HG03103 (cell line): ENCODE measurements at regions not wholly inside any gene's neighbourhood (a gene's known extent, or its start where the extent isn't known, plus 50 kb on each side); places are given as distances from the start of the nearest gene placed in this dataset.

Experiments used
- ATAC-seq: cut with Tn5 transposase; IDR thresholded peaks from one replicate; pipeline ENCODE4 v1.9.1; 2021; ENCODE audit warnings: low read depth; ENCODE audit not compliant: unreplicated experiment

DNA sequence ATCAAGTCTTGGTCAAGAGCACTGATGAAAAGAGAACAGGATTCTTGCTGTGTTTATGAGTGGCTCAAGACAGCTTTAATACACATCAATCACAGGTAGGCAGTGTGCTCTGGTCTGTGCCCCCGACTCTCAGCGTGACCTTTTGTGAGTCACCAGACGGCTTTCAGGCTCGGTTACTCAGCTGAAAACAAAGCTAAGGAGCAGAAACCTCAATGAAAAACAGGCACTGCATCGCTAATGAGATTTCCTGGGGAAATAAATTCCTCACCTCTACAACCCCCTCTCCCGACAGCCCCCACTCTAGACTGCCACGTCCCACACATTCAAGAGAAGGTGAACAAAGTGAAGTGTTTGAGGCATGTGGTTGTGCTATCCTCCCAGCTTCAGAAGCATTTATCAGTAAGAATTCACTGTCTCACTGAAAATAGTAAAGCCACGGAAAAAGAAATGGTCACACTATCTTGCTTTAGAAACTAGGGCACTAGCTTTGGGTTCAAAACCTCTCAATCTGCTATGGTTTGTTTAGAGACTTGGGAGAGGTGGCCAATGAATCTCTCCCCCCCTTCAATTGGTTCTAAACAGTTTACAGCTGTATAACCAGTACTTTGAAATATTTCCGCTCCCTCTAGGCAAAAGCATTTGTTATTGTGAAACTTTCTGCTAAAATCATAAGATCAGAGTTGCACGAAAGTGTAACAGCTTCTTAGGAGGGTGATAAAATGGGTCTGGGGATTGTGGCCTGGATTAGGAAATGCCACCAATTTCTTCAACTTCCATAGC lies 199.5 kb upstream of the PMFBP1 start:
- ATAC-seq, result no peak

DNA sequence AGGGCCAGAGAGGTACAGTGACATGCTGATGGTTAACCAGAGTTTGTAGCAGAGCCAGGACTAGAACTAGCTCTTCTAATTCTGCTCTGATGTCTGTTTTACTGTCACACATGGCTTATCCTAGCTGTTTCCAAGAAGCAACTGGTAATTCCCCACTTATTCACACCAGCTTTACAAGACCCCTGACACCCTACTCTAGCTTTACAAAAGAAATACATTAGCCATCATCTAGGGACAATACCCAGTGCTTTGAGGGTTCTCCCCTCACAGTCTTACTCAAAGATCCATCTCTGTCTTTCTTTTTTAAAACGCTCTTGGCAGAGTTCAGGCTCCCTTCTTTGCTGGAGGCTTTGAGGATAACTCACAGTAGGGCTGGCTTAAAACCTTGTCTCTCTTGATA lies 197.3 kb upstream of the PMFBP1 start:
- ATAC-seq, result no peak

DNA sequence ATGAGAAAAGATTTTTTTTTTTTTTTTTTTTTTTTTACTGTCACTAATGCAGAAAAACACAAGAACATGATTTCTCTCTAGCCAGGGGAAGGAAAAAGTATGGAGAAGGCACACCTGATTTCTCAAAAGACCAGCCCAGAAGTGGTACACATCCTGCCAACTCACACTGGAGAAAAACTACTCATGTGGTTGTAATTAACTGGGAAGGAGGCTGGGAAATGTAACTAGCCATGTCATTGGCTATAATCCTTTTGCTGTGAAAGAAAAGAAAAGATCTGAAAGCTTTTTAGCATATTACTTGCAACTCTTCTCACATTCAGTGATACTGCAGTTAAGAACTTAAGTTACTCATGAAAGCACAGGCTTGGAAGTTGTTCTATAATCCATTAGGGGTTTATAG lies 195.9 kb upstream of the PMFBP1 start:
- no peak for ATAC-seq

DNA sequence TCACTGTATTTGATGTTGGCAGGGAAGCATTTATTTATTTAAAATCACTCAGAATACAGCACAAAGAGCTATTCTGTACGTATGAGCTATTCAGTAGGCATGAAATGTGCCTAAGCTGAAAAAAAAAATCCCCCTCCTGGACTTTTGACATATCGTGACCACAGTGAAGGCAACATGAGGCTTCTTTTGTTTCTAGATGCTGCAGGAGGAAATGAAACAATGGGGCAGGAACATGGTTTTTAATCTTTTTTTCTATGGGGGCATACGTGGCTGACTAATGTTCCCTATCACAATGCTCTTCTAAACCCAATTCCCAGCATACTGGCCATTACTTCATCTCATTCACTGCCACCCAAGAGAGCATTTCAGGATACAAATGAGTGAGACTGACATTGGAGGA lies 191.0 kb upstream of the PMFBP1 start:
- ATAC-seq, result no peak

DNA sequence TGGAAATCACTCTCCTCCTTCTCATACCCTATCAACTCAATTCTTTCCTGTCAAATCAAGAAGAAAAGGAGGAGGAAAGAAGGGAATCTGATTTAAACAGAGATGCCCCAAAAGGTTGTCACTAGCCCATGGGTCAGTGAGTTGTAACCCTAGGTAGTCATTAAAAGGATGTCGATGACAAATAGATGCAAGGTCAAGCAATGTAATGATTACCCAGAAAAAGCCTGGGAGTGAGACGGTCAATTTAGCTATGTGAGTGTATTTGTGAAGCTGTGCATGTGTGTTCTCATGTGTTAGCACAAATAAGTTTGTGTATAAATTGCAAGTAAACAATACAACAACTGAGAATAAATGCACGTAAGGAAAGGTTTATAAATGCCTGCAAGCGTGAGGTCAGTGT lies 190.5 kb upstream of the PMFBP1 start:
- ATAC-seq, result no peak

DNA sequence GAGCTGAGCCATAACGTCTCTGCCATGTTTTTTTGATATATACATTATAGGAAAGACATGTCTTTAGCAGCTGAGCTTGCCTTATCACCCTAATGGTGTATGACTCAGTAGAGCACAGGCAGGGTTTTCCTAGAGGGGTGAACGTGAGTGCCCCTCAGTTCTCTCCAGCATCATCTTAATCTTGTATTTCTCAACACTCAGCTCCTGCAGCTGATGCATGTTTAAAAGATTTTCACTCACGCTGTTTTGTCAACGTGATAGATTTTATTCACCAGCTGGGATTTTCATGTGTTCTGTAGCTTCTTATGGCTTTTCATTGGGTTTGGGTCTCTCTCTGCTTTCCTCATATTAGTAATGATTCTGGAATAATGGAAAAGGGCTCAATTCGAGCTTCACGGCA lies 186.0 kb upstream of the PMFBP1 start:
- no peak for ATAC-seq

DNA sequence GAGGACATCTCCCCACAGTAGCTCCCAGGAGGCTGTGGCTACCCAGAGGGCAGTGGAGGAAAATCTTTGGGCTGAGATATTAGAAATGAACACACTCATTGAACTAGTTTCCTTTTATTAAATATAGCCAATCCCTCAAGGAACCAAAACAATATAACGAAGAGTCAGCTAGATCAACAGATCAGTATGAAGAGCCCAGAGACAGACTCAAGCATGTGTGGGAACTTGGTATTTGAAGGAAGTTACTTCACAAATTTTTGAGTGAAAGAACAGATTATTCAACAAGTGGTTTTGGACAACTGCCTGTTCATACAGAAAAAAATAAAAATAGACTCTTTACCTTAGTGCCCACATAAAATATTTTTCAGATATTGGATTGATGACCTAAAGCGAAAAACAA lies 183.6 kb upstream of the PMFBP1 start:
- ATAC-seq, result no peak

DNA sequence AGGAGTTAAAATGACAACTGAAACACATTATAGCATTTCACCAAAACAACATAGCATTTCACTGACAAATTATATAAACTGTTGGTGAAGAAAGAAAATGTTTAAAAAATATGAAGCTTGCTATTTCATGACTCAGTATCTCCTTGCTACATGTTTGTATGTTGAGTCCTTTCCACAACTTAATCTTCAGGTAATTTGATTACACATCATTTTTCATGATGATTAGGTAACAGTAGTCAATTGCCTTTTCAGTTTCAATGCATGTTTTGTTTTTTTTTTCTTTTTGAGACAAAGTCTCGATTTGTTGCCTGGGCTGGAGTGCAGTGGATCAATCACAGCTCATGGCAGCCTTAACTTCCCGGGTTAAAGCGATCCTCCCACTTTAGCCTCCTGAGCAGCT lies 177.8 kb upstream of the PMFBP1 start:
- ATAC-seq, result no peak

DNA sequence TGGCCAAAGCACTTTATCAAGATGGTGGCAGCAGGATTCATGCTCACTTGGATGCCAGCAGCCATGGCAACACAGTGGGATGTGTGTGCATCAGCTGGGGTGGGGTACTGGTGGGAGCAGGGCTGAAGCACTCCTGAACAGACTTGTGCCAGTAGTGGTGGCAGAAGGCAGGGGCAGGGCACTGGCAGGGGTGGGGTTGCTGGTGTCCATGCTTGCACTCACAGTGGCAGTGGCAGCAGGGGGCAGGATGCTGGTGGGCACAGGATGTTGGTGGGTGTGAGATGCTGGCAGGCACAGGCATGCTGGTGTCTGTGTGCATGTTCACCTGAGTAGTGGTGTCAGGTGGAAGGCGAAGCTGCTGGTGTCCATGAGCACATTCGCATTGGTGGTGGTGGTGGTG lies 161.0 kb upstream of the PMFBP1 start:
- ATAC-seq, result no peak

DNA sequence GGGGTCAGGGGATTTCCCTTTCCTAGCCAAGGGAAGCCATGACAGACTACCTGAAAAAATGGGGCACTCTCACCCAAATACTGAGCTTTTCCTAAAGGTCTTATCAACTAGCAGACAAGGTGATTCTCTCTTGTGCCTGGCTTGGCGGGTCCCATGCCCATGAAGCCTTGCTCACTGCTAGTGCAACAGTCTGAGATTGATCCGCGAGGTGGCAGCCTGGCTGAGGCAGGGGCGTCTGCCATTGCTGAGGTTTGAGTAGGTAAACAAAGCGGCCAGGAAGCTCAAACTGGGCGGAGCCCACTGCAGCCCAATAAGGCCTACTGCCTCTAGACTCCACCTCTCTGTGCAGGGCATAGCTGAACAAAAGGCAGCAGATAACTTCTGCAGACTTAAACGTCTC lies 152.6 kb upstream of the PMFBP1 start:
- ATAC-seq, result no peak

DNA sequence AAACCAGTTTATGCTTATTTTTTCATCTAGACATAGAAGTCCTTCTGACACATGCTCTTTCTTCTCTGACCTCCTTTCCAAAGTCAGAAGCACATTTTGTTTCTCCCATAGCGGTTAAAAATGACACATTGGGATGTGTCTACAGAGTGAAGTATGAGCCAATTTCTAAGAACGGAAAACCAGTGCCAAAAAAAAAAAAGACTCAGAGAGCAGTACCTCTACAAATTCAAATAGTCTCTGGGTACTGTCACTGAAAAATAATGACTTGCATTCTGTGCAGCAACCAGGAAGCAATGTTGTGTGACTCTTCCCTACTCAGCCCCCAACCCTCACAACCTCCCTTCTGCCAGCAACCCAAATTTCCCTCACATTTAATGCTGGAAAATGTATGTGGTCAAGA lies 145.5 kb upstream of the PMFBP1 start:
- no peak for ATAC-seq

DNA sequence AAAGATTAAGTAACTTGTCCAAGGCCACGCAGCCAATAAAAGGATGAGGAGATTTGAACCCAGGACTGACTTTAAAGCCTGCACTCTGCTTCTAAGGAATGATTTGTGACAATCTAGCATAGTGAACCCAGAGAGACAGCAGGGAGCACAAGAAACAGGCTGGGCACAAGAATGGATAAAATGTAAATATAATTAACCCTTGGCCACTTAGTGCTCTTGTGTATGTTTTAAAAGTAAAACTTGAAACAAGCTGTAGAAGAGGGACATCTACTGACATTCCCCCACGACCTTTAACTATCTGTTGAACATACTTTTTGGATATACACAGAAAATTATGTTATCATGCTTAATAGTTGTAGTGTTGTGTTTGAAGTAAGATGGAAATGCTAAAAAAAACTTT lies 141.9 kb upstream of the PMFBP1 start:
- no peak for ATAC-seq

DNA sequence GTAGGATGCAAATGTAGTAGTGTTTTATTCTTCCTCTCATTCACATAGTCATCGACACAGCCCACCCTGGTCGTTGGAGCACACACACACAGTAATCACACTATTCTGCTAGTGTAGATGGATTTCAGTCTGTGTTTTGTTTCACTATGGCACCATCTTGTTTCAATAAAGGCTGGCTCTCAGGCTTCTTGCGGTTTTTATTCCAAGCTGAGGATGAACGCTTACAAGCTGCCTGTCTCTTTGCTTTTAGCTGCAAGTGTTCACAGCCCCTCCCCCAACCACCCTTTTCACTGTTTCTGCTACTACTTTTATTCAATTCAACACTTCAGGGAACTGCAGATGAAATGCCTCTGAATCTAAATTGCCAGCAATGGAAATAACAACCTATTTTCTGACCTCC lies 140.9 kb upstream of the PMFBP1 start:
- ATAC-seq, result no peak

DNA sequence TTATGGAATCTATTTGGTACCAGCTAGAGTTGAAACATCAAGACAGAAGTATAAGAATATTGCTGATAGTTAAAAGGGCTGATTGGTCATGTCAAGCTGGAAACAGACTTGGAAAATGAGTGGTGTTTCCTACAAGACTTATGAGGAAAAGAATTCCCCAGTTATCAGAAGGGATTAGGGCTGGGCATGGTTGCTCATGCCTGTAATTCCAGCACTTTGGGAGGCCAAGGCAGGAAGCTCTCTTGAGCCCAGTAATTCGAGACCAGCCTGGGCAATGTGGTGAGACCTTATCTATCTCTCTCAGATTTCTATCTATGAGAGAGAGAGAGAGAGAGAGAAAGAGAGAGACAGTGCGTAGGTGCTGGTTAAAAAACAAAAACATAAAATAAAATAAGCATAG lies 139.5 kb upstream of the PMFBP1 start:
- ATAC-seq, result no peak

DNA sequence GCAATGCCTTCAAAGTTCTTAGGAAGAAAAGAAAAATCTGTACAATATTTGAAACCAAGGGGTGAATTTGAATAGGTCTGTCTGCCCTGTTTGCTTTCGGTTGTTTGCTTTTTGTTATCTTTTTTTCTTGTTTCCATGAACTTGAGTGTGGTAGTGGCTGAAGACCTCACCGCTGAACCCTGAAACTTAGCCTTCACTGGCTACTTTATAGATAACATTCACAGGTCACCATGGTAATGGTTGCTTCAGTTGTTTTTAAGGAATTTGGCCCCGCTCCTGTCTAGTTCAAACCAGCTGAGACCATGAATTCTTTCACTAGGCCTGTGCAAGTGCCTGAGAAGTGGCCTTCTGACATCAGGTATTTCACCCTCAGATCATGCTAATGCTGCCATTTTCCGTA lies 137.0 kb upstream of the PMFBP1 start:
- ATAC-seq, result no peak

DNA sequence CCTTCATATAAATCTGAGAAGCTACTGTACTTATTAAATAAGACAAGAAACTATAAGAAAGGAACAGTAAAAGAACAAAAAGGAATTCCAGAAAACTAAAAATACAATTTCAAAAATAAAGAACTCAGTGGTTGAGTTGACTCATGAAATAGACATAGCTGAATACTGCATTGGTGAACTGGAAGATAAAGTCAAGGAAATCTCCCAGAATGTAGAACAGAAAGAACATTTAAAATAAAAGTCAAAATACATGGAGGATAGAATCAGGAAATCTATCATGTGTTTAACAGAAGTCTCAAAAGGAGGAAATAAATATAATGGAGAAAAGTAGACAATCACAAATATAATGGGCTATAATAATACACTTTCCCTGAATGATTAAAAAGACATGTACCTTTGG lies 136.4 kb upstream of the PMFBP1 start:
- no peak for ATAC-seq

DNA sequence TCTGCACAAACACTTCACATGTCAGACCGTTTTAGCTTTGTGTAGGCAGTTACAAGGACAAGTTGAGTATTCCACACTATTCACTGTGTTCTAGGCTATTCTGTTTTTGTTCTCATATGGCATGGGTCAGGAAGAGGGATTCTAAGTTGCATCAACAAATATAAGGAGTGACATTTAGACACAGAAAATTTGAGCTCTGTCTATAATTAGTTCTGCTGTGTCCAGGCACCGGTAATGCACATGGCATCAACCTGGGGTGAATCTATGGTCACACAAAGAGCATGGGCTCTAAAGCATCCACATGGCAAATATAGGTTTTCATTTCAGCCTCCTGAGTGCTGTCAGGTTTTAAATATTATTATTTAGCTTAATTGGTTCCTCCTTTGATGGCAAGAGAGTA lies 130.4 kb upstream of the PMFBP1 start:
- ATAC-seq, result no peak

DNA sequence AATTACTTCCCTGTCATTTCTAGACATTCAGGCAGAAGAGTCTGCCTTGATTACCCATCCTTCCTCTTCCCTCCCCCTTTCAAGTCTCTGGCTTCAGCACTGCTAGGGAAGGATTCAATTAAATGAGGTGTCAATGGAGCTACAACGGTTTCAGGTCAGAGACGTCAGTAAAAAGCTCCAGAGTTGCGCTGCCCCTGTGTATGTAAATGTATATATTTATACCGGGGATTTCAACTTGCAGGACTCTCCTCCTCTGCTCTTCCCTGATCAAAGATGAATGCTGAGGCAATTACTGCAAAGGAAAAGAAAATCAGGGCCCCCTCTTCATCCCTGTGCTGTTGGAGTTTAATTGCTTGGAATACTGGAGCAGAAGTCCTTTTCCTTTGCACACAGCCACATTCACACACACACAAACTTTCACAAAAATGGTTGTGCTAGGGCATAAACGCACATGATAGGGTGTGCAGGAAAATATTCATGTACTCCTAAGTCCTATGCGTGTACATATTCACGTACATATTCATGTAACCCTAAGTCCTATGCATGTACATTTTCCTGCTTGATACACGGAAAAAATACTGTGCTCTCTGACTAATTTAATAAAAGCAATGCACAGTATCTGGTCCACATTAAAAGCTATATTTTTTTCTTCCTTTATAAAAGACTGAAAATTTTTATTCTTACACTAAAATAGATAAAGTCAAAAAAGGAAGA lies 129.7 kb upstream of the PMFBP1 start:
- ATAC-seq, result no peak

DNA sequence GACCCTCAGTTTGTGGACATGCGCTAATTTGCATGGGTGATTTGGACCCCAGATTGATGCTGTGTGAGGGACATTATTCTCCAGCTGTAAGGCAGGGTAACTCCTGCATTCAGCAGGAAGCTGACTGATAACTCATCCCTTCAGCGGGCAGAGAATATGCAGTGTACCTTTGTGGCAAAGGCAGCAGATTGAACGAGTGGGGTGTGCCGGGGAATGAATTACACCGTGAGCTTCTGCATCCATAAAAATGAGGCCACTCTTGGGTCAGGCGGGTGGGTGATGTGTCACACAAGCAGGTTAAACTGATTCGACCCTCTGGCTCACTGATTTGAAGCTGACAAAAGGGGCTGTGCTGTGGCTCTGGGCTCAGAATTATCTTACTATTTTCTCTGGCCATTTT lies 128.9 kb upstream of the PMFBP1 start:
- ATAC-seq, result no peak

DNA sequence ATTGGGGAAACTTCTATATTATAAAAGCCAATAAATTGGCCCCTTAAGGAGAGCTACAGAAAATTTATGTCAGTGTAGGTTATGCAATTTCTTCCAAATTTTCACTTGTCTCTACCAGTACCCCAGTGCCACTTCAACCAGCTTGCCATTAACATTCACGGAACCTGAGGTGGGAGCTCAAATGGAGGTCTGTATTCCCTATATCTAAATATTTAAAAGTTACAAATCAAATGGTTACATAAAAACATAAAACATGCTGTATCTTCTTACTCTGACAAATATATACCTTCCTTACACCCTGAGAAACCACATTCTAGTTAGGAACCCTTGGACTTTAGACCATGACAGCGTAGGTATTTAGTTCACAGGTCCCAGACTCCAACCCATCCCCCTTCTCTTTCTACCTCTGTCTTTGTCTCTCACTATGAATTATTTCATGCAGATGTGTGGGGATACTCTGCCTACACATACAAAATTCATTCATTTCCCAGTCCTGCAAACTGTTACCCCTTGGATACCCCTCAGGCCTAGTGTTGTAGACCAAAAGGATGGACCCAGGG lies 127.8 kb upstream of the PMFBP1 start:
- ATAC-seq, result no peak

DNA sequence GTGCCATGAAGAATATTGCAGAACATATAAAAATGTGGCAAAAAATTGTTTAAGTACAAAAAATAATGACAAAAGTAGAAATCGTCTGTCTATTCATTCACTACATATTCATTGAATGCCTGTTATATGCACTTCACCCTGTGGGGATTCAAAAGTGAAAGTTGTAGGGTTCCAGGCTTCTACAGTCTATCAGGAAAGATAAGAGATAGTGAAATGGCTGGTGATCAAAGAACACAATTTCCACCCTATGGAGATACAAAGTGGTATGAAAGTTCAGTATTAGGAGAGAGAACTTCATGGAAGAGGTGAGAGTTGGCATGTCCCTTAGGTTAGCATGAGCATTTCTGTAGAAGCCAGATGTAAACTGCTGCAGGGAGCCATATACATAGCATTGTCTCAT lies 127.0 kb upstream of the PMFBP1 start:
- ATAC-seq, result no peak

DNA sequence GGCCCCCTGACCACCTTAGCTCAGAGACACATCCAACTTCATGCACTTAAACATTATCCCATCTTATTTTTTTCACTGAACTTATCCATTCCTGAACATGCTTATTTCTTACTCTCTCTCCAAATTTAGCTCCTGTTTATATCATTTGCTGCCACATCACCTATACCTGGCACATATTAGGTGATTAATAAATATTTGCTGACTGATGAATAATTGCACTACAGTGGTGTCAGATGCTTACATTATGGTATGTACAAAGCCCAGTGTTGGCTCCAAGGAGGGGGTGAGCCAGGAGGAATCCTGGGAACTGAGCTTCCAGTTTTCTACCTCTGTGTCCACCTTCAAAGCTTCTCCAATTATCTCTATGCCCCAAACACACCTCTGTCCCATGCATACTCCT lies 124.0 kb upstream of the PMFBP1 start:
- ATAC-seq, result no peak
